Lower leg skin (tissue), 3 donors: ENCODE measurements at regions not wholly inside any gene's neighbourhood (a gene's known extent, or its start where the extent isn't known, plus 50 kb on each side); places are given as distances from the start of the nearest gene placed in this dataset.

Experiments
- CTCF ChIP-seq, 3 donors: fragments of 450-650 bp; IDR thresholded peaks; one replicate each; pipeline ENCODE4 v1.5.1; 2016; ENCODE audit warnings: antibody characterized with exemption in 3 of 3, mild to moderate bottlenecking in 3 of 3, moderate library complexity in 2 of 3
- POLR2A ChIP-seq, 2 donors: fragments of 450-650 bp; IDR thresholded peaks; one replicate each; pipeline ENCODE4 v1.6.1; 2016 to 2017; ENCODE audit warnings: antibody characterized with exemption in 2 of 2, mild to moderate bottlenecking in 1 of 2, moderate library complexity in 1 of 2

- no peak for TF ChIP-seq CTCF (IDR thresholded peaks at IDR 0.05)
- no peak for TF ChIP-seq POLR2A (IDR thresholded peaks at IDR 0.05)
These were observed 282.1 kb downstream of the GABRG1 start for GRCh38 chr4:45841791-45842190.
